ENCODE measurements at regions not wholly inside any gene's neighbourhood (a gene's known extent, or its start where the extent isn't known, plus 50 kb on each side); places are given as distances from the start of the nearest gene placed in this dataset.
"Not testable (repeated sequence)": the region's sequence is repeated elsewhere in the genome, so short reads cannot be mapped to it uniquely, and the experiment has no call there.

DNA sequence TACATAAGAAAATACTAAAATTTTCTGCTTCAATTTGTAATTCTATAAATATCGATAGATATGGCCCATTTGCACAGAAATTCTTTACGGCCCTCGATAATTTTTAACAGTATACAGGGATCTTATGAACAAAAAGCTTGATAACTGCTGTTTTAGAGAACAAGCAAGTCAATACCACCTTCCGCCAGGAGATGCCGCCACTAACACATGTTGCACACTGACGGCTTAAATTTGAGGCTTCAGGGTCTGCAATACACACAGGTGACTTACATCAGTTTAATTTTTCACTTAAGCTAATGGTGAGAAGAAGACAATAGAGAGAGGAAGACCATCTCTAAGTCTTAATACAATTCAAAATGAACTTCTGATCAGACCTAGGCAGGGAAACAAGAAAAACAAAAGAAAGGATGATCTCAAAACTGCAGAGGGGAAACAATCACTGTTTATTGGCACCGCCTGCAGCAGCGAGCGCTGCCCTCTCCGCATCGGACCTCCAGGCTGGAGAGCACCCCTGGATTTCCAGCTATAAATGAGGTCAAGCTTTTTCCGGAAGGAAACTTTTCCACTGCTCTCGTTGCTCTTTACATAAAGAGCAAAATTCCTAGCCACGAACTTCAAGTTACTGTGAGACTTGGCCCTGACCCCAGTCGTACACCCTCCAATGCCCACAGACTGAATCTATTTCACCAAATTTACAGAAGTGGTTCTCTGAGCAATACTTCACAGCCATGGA lies 53.9 kb downstream of the OTOR start:
- peak; percentile 62 for FAIRE-seq

GRCh38 chr20:16802652-16802935 lies 54.4 kb downstream of the OTOR start:
- FAIRE-seq, result no peak

GRCh38 chr20:16803965-16804792 lies 56.0 kb downstream of the OTOR start:
- FAIRE-seq, result no peak

DNA sequence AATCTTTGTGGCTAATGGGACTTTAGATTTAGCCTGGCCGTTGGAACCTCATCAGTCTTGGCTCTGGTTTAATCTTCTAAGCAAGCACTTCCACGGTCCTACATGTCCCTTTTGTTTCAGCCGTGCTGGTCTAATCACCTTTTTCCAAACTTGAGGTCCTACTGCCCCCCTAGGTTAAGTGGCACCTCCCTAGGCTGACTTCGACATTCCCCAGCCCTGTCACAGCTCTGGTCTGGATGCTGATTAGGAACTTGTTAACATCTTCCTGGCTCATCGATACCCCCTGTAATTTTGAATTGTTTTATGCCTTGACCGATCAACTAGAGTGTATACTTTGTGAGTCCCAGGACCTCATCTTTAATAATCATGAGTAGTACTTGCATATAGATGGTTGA lies 56.6 kb downstream of the OTOR start:
- no peak for FAIRE-seq

DNA sequence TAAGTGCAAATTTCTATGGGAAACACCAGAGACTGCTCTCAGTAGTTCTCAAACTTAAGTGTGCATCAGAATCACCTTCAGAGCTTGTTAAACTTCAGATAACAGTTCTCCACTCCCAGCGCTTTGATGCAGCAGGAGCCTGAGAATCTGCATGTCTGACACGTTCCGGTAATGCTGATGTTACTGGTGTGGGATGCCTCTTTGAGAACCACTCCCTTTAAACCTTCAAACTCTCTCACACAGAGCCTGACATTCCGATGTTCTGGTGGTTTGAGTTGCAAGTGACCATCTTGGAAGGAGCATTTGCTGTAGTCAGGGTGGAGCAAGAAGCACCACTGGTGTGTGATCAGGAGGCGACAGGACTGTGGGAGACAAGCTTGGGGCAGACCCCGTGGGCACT lies 57.9 kb downstream of the OTOR start:
- no peak for FAIRE-seq

DNA sequence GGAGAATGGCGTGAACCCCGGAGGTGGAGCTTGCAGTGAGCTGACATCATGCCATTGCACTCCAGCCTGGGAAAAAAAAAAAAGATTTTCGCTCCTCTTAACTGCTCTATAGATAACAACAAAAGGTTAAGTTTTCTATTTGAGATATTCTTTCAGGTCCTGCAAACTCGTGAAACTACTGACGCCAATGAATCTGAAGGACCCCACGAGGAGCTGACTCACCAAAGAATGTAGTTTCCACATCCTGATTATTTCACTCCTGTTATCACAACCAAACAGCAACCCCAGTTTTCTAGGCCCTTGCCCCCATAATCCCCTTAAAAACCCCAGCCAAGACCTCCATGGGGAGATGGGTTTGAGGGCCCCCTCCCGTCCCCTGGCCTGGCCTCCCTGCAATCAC lies 58.7 kb downstream of the OTOR start:
- FAIRE-seq, result no peak

GRCh38 chr20:16808796-16809195 lies 60.6 kb downstream of the OTOR start:
- no peak for FAIRE-seq

- FAIRE-seq, result no peak
These were observed 62.1 kb downstream of the OTOR start for GRCh38 chr20:16810216-16810615.

GRCh38 chr20:16816192-16816591 lies 68.0 kb downstream of the OTOR start:
- FAIRE-seq, result no peak

DNA sequence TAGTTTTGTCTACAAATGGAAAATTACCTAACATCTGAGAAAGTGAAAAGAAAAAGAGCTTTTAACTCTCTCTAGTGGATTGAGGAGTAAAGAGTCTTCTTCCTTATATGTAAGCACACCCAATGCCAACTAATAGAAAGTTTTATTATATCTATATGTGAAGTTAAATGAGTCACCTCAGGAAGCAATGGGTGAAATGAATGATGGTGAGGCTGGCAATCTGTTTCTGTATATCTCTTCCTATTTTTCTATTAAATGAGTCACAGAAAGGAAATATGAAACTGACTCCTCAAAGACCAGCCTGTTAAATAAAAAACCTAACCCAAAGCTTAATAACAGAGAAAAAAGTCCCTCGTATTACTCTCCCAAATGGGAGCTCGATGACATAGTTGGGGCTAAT lies 71.3 kb downstream of the OTOR start:
- FAIRE-seq, result no peak

- FAIRE-seq, result no peak
These were observed 73.3 kb downstream of the OTOR start for GRCh38 chr20:16821211-16822089.

DNA sequence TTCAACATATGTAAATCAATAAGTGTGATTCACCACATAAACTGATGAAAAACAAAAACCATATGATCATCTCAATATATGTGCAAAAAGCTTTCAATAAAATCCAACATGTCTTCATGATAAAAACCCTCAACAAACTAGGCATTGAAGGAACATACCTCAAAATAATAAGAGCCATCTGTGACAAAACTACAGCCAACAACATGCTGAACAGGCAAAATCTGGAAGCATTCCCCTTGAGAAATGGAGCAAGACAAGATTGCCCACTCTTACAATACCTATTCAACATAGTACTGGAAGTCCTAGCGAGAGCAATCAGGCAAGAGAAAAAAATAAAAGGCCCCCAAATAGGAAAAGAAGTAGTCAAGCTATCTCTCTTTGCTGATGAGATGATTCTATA lies 76.5 kb downstream of the OTOR start:
- no peak for FAIRE-seq

GRCh38 chr20:16828666-16829305 lies 80.6 kb downstream of the OTOR start:
- FAIRE-seq, result no peak

DNA sequence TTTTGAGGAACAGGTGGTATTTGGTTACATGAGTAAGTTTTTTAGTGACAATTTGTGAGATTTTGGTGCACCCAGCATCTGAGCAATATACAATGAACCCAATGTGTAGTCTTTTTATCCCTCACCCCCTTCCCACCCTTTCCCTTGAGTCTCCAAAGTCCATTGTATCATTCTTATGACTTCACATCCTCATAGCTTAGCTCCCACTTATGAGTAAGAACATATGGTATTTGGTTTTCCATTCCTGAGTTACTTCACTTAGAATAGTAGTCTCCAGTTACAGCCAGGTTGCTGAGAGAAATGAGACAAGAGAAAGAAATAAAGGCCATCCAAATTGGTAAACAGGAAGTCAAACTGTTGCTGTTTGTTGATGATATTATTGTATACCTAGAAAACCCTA lies 87.5 kb downstream of the OTOR start:
- not testable (repeated sequence) for FAIRE-seq

DNA sequence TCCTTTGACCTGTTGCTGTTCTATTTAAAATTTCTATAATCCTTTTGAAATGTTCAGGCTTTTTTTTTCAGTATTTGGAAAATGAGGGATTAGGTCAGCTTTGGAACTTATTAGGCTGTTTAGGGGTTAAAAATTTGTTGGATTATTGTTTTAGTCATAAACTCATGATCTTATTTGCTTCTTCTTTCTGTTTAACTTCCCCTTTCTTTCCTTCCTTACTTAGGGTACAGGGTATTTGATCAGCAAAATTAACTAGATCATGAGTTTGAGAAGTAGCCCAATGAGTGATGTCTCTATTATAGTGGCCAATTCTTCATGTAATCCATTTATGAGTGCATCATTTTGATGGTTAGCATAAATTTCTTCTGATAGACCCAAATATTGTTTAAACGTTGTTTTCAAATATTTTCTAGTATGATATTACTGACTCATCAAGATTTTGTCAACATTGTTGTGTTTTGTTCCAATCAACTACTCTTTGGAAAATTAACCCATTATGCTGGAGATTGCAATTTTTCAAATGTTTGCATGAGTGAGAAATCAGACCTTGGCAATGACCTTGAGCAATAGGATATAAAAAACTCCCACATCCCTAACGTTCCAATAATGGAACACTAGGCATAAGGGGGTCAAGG lies 94.4 kb downstream of the OTOR start:
- FAIRE-seq, result no peak

GRCh38 chr20:16844406-16844805 lies 96.2 kb downstream of the OTOR start:
- no peak for FAIRE-seq

DNA sequence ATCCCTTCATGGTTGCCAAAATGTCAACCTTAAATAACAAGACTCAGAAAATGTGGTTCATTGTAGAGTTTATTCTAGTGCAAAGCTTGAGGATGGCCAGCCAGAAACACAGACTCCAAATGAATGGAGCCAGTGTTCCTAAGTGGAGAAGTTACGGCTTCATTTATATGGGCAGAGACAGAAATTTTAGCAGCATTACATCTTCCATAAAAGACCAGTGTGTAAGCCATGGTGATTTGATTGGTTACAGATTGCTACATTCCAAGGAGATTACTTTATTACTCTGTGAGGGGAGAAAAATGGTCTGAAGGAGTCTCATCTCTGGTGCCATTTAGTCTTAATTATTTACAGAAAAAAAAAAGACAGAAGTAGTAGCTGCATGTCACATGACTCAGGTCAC lies 97.8 kb downstream of the OTOR start:
- FAIRE-seq, result no peak

GRCh38 chr20:16848061-16848460 lies 99.9 kb downstream of the OTOR start:
- FAIRE-seq, result no peak

GRCh38 chr20:16848526-16848925 lies 100.4 kb downstream of the OTOR start:
- FAIRE-seq, result no peak

DNA sequence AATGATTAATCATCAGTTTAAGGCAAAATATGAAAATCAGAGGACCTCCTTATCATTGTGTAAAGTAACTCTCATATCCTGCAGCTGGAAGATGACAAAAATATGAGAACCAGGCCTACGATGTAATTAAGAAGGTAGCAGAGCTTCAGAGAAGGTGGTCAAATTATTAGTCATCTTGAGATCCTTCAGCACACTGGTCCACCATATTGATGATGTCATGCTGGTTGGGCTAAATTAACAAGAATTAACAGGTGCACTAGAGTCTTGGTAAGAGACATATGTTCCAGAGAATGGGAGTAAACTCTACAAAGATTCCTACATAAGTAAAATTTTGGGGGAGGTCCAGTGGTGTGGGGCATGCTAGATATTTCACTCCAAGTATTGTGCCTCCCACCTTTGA lies 112.8 kb downstream of the OTOR start:
- no peak for FAIRE-seq

DNA sequence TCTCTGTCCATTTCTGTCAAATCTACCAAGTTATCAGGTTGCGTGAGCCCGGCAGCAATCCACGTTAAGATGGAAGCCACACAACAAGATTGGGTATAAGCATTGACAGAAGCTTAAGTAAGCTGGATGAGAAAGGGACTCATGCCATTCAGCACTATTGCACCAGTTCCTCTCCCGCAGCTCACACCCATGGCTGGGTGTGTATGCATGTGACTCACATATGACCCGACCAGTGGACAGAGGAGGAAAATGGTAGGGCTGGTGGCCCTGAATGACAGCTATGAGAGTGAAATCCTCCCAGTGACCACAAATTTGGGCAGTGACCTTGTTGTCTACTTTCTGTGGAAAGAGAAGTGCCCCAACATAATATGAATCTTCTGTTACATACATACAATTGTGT lies 113.5 kb downstream of the OTOR start:
- FAIRE-seq, result no peak

GRCh38 chr20:16863303-16863702 lies 115.1 kb downstream of the OTOR start:
- no peak for FAIRE-seq

GRCh38 chr20:16864069-16864468 lies 115.9 kb downstream of the OTOR start:
- no peak for FAIRE-seq
